ENCODE measurements at regions not wholly inside any gene's neighbourhood (a gene's known extent, or its start where the extent isn't known, plus 50 kb on each side); places are given as distances from the start of the nearest gene placed in this dataset.

- TF ChIP-seq CTCF (IDR thresholded peaks at IDR 0.05) (no peak), POLR2A (IDR thresholded peaks at IDR 0.05) (no peak)
- no peaks in the 10 kb centered on the region for H3K27me3 ChIP-seq
- ATAC-seq (no peak), DNase-seq (no peak)
- intact Hi-C loops (cut with DNase I), result no loop called here
- H3K36me3 ChIP-seq, result no peaks in the 10 kb centered on the region
- WGBS (ENCODE audit: insufficient coverage, low coverage, low lambda C conversion rate, missing lambda C conversion rate), result 40% methylated on average over 1 of the region's 2 CpGs
- no peak overlapping the region for H3K27ac ChIP-seq
- no peak overlapping the region for H3K4me3 ChIP-seq
- no peaks in the 10 kb centered on the region for H3K9me3 ChIP-seq
- no peaks in the 10 kb centered on the region for H3K4me1 ChIP-seq
These were observed 50.5 kb upstream of the POU2AF2 start for GRCh38 chr11:111194860-111195568.

GRCh38 chr11:111193924-111194490, 51.5 kb upstream of the POU2AF2 start:
- no peaks in the 10 kb centered on the region for H3K36me3 ChIP-seq
- no peaks in the 10 kb centered on the region for H3K4me1 ChIP-seq
- no peaks in the 10 kb centered on the region for H3K27me3 ChIP-seq
- 56% methylated on average over 1 of the region's 1 CpG for WGBS (ENCODE audit: insufficient coverage, low coverage, low lambda C conversion rate, missing lambda C conversion rate)
- DNase-seq (no peak), ATAC-seq (no peak)
- no peak overlapping the region for H3K4me3 ChIP-seq
- no peak for TF ChIP-seq POLR2A (IDR thresholded peaks at IDR 0.05)
- TF ChIP-seq CTCF (IDR thresholded peaks at IDR 0.05), result no peak
- no peaks in the 10 kb centered on the region for H3K9me3 ChIP-seq
- H3K27ac ChIP-seq, result no peak overlapping the region
- intact Hi-C loops (cut with DNase I), result no loop called here

GRCh38 chr11:111189466-111189865, 56.1 kb upstream of the POU2AF2 start:
- no peak overlapping the region for H3K27ac ChIP-seq
- H3K36me3 ChIP-seq, result no peaks in the 10 kb centered on the region
- no peaks in the 10 kb centered on the region for H3K9me3 ChIP-seq
- no peak for ATAC-seq
- H3K4me3 ChIP-seq, result no peak overlapping the region
- no peaks in the 10 kb centered on the region for H3K27me3 ChIP-seq
- TF ChIP-seq POLR2A (IDR thresholded peaks at IDR 0.05) (no peak), CTCF (IDR thresholded peaks at IDR 0.05) (no peak)
- no peaks in the 10 kb centered on the region for H3K4me1 ChIP-seq
- no peak for DNase-seq
- WGBS (ENCODE audit: insufficient coverage, low coverage, low lambda C conversion rate, missing lambda C conversion rate), result 75% methylated on average over 2 of the region's 2 CpGs
- intact Hi-C loops (cut with DNase I), result no loop called here

- Histone ChIP-seq H3K4me1 (no peaks in the 10 kb centered on the region), H3K36me3 (no peaks in the 10 kb centered on the region), H3K27ac (no peak overlapping the region), H3K27me3 (no peaks in the 10 kb centered on the region), H3K9me3 (no peaks in the 10 kb centered on the region), H3K4me3 (no peak overlapping the region)
- WGBS (ENCODE audit: insufficient coverage, low coverage, low lambda C conversion rate, missing lambda C conversion rate), result 43% methylated on average over 3 of the region's 3 CpGs
- intact Hi-C loops (cut with DNase I), result no loop called here
- no peak for ATAC-seq
- no peak for DNase-seq
- TF ChIP-seq POLR2A (IDR thresholded peaks at IDR 0.05) (no peak), CTCF (IDR thresholded peaks at IDR 0.05) (no peak)
These were observed 59.1 kb upstream of the POU2AF2 start for GRCh38 chr11:111186308-111186915.
